ENCODE measurements at regions not wholly inside any gene's neighbourhood (a gene's known extent, or its start where the extent isn't known, plus 50 kb on each side); places are given as distances from the start of the nearest gene placed in this dataset.
A peak's percentile ranks its signal among the peaks of the same experiment; 100 is the strongest.

- Mint-ChIP-seq H3K4me3 (no peak overlapping the region), H3K27me3 (peaks cover 5% of the 10 kb centered on the region), H3K4me1 (peaks cover 0 to 2% (median 0%) of the 10 kb centered on the region in 3 donors), H3K36me3 (no peaks in the 10 kb centered on the region), H3K9me3 (no peaks in the 10 kb centered on the region), H3K27ac (no peak overlapping the region)
Observed at GRCh38 chr20:25135031-25135430, 53.1 kb upstream of the VSX1 start.

- Mint-ChIP-seq H3K4me1 (peaks cover 0 to 2% (median 0%) of the 10 kb centered on the region in 3 donors), H3K27ac (no peak overlapping the region), H3K4me3 (no peak overlapping the region), H3K27me3 (peaks cover 8% of the 10 kb centered on the region), H3K36me3 (no peaks in the 10 kb centered on the region), H3K9me3 (no peaks in the 10 kb centered on the region)
Observed at GRCh38 chr20:25136056-25136455, 54.1 kb upstream of the VSX1 start.

- H3K4me3 Mint-ChIP-seq, result no peak overlapping the region
- H3K36me3 Mint-ChIP-seq, result no peaks in the 10 kb centered on the region
- no peaks in the 10 kb centered on the region for H3K9me3 Mint-ChIP-seq
- H3K27me3 Mint-ChIP-seq, result peaks cover 9% of the 10 kb centered on the region
- H3K4me1 Mint-ChIP-seq, result peaks cover 0 to 2% (median 0%) of the 10 kb centered on the region in 3 donors
- H3K27ac Mint-ChIP-seq, result no peak overlapping the region
Observed at GRCh38 chr20:25136643-25137559, 55.0 kb upstream of the VSX1 start.

- Mint-ChIP-seq H3K27ac (no peak overlapping the region), H3K4me1 (peaks cover 0 to under 1% (median 0%) of the 10 kb centered on the region in 3 donors), H3K9me3 (no peaks in the 10 kb centered on the region), H3K36me3 (no peaks in the 10 kb centered on the region), H3K27me3 (peaks cover 4% of the 10 kb centered on the region), H3K4me3 (no peak overlapping the region)
Observed at GRCh38 chr20:25139029-25139705, 56.3 kb upstream of the ENTPD6 start.

GRCh38 chr20:25140968-25141367, 54.5 kb upstream of the ENTPD6 start:
- H3K27ac Mint-ChIP-seq, result peak overlapping the region in 1 of 3 donors; percentile 7

GRCh38 chr20:25142435-25142834, 53.1 kb upstream of the ENTPD6 start:
- Mint-ChIP-seq H3K9me3 (no peaks in the 10 kb centered on the region), H3K27me3 (peaks cover 7% of the 10 kb centered on the region), H3K4me1 (no peaks in the 10 kb centered on the region), H3K27ac (no peak overlapping the region), H3K36me3 (no peaks in the 10 kb centered on the region), H3K4me3 (no peak overlapping the region)

More at GRCh38 chr20:25140968-25141367, 54.5 kb upstream of the ENTPD6 start:
- Mint-ChIP-seq H3K9me3 (no peaks in the 10 kb centered on the region), H3K4me3 (no peak overlapping the region), H3K27me3 (peaks cover 4% of the 10 kb centered on the region), H3K4me1 (no peaks in the 10 kb centered on the region), H3K36me3 (no peaks in the 10 kb centered on the region)

- Mint-ChIP-seq H3K4me3 (no peak overlapping the region), H3K27ac (no peak overlapping the region), H3K36me3 (no peaks in the 10 kb centered on the region), H3K27me3 (peaks cover 23% of the 10 kb centered on the region), H3K9me3 (peaks cover 0 to 2% (median 0%) of the 10 kb centered on the region in 3 donors), H3K4me1 (peaks cover 0 to 4% (median 0%) of the 10 kb centered on the region in 3 donors)
Observed at GRCh38 chr20:25145131-25145530, 50.4 kb upstream of the ENTPD6 start.

All from IgD-negative memory B cell (primary cell).